ENCODE measurements at regions not wholly inside any gene's neighbourhood (a gene's known extent, or its start where the extent isn't known, plus 50 kb on each side); places are given as distances from the start of the nearest gene placed in this dataset.

- Mint-ChIP-seq H3K36me3 (ENCODE audit: low read depth) (no peaks in the 10 kb centered on the region), H3K4me1 (no peaks in the 10 kb centered on the region), H3K4me3 (no peak overlapping the region), H3K9me3 (peaks cover 21% of the 10 kb centered on the region), H3K27ac (no peak overlapping the region), H3K27me3 (no peaks in the 10 kb centered on the region)
- CTCF ChIA-PET, result no interaction called here
- POLR2A ChIA-PET, result no interaction called here
- DNase-seq, result no peak
Measured at GRCh38 chr5:24363789-24364481, 280.8 kb downstream of the CDH10 start.

- POLR2A ChIA-PET, result no interaction called here
- peaks cover 21% of the 10 kb centered on the region for H3K9me3 Mint-ChIP-seq
- no peak overlapping the region for H3K27ac Mint-ChIP-seq
- no peaks in the 10 kb centered on the region for H3K4me1 Mint-ChIP-seq
- no peak for DNase-seq
- H3K27me3 Mint-ChIP-seq, result no peaks in the 10 kb centered on the region
- no peaks in the 10 kb centered on the region for H3K36me3 Mint-ChIP-seq (ENCODE audit: low read depth)
- CTCF ChIA-PET, result no interaction called here
- no peak overlapping the region for H3K4me3 Mint-ChIP-seq
Measured at GRCh38 chr5:24364711-24365110, 280.1 kb downstream of the CDH10 start.

GRCh38 chr5:24365406-24365805 lies 279.4 kb downstream of the CDH10 start:
- no peaks in the 10 kb centered on the region for H3K27me3 Mint-ChIP-seq
- H3K27ac Mint-ChIP-seq, result no peak overlapping the region
- no peak overlapping the region for H3K4me3 Mint-ChIP-seq
- H3K9me3 Mint-ChIP-seq, result peaks cover 21% of the 10 kb centered on the region
- POLR2A ChIA-PET, result no interaction called here
- no peaks in the 10 kb centered on the region for H3K4me1 Mint-ChIP-seq
- DNase-seq, result no peak
- CTCF ChIA-PET, result no interaction called here
- no peaks in the 10 kb centered on the region for H3K36me3 Mint-ChIP-seq (ENCODE audit: low read depth)

- POLR2A ChIA-PET, result no interaction called here
- Mint-ChIP-seq H3K4me1 (no peaks in the 10 kb centered on the region), H3K36me3 (ENCODE audit: low read depth) (no peaks in the 10 kb centered on the region), H3K27ac (no peak overlapping the region), H3K4me3 (no peak overlapping the region), H3K27me3 (no peaks in the 10 kb centered on the region), H3K9me3 (peaks cover 12% of the 10 kb centered on the region)
- DNase-seq, result no peak
- CTCF ChIA-PET, result no interaction called here
Measured at GRCh38 chr5:24367216-24367615, 277.6 kb downstream of the CDH10 start.

- no peak overlapping the region for H3K4me3 Mint-ChIP-seq
- no peak overlapping the region for H3K27ac Mint-ChIP-seq
- ChIA-PET CTCF (no interaction called here), POLR2A (no interaction called here)
- H3K4me1 Mint-ChIP-seq, result no peaks in the 10 kb centered on the region
- peaks cover 7% of the 10 kb centered on the region for H3K9me3 Mint-ChIP-seq
- H3K27me3 Mint-ChIP-seq, result no peaks in the 10 kb centered on the region
- no peaks in the 10 kb centered on the region for H3K36me3 Mint-ChIP-seq (ENCODE audit: low read depth)
- DNase-seq, result no peak
Measured at GRCh38 chr5:24368115-24368514, 276.7 kb downstream of the CDH10 start.

GRCh38 chr5:24376210-24376609 lies 268.6 kb downstream of the CDH10 start:
- Mint-ChIP-seq H3K36me3 (ENCODE audit: low read depth) (no peaks in the 10 kb centered on the region), H3K9me3 (peaks cover 8% of the 10 kb centered on the region), H3K27ac (no peak overlapping the region), H3K4me1 (no peaks in the 10 kb centered on the region), H3K4me3 (no peak overlapping the region), H3K27me3 (no peaks in the 10 kb centered on the region)
- no peak for DNase-seq
- ChIA-PET POLR2A (no interaction called here), CTCF (no interaction called here)

- ChIA-PET POLR2A (no interaction called here), CTCF (no interaction called here)
- Mint-ChIP-seq H3K9me3 (peaks cover 8% of the 10 kb centered on the region), H3K4me3 (no peak overlapping the region), H3K27ac (no peak overlapping the region), H3K27me3 (no peaks in the 10 kb centered on the region), H3K36me3 (ENCODE audit: low read depth) (no peaks in the 10 kb centered on the region), H3K4me1 (no peaks in the 10 kb centered on the region)
- DNase-seq, result no peak
Measured at GRCh38 chr5:24376616-24377015, 268.2 kb downstream of the CDH10 start.

- peaks cover 3% of the 10 kb centered on the region for H3K9me3 Mint-ChIP-seq
- ChIA-PET POLR2A (no interaction called here), CTCF (no interaction called here)
- no peak overlapping the region for H3K4me3 Mint-ChIP-seq
- H3K27ac Mint-ChIP-seq, result no peak overlapping the region
- no peaks in the 10 kb centered on the region for H3K4me1 Mint-ChIP-seq
- H3K27me3 Mint-ChIP-seq, result no peaks in the 10 kb centered on the region
- no peak for DNase-seq
- H3K36me3 Mint-ChIP-seq (ENCODE audit: low read depth), result no peaks in the 10 kb centered on the region
Measured at GRCh38 chr5:24381861-24382489, 262.8 kb downstream of the CDH10 start.

- ChIA-PET POLR2A (no interaction called here), CTCF (no interaction called here)
- Mint-ChIP-seq H3K4me3 (no peak overlapping the region), H3K9me3 (peaks cover 6% of the 10 kb centered on the region), H3K36me3 (ENCODE audit: low read depth) (no peaks in the 10 kb centered on the region), H3K27me3 (no peaks in the 10 kb centered on the region), H3K27ac (no peak overlapping the region), H3K4me1 (no peaks in the 10 kb centered on the region)
- DNase-seq, result no peak
Measured at GRCh38 chr5:24385070-24385469, 259.7 kb downstream of the CDH10 start.

GRCh38 chr5:24385617-24386016 lies 259.2 kb downstream of the CDH10 start:
- Mint-ChIP-seq H3K27ac (no peak overlapping the region), H3K4me3 (no peak overlapping the region), H3K36me3 (ENCODE audit: low read depth) (no peaks in the 10 kb centered on the region), H3K9me3 (peaks cover 6% of the 10 kb centered on the region), H3K4me1 (no peaks in the 10 kb centered on the region), H3K27me3 (no peaks in the 10 kb centered on the region)
- ChIA-PET CTCF (no interaction called here), POLR2A (no interaction called here)
- DNase-seq, result no peak

- ChIA-PET POLR2A (no interaction called here), CTCF (no interaction called here)
- H3K27me3 Mint-ChIP-seq, result no peaks in the 10 kb centered on the region
- no peak for DNase-seq
- H3K4me1 Mint-ChIP-seq, result no peaks in the 10 kb centered on the region
- no peak overlapping the region for H3K4me3 Mint-ChIP-seq
- no peaks in the 10 kb centered on the region for H3K36me3 Mint-ChIP-seq (ENCODE audit: low read depth)
- H3K9me3 Mint-ChIP-seq, result peaks cover 14% of the 10 kb centered on the region
- H3K27ac Mint-ChIP-seq, result no peak overlapping the region
Measured at GRCh38 chr5:24388448-24388847, 256.3 kb downstream of the CDH10 start.

- DNase-seq, result no peak
- peaks cover 14% of the 10 kb centered on the region for H3K9me3 Mint-ChIP-seq
- no peak overlapping the region for H3K4me3 Mint-ChIP-seq
- H3K27me3 Mint-ChIP-seq, result no peaks in the 10 kb centered on the region
- no peak overlapping the region for H3K27ac Mint-ChIP-seq
- ChIA-PET POLR2A (no interaction called here), CTCF (no interaction called here)
- H3K36me3 Mint-ChIP-seq (ENCODE audit: low read depth), result no peaks in the 10 kb centered on the region
- no peaks in the 10 kb centered on the region for H3K4me1 Mint-ChIP-seq
Measured at GRCh38 chr5:24389968-24390367, 254.8 kb downstream of the CDH10 start.

GRCh38 chr5:24391816-24392215 lies 253.0 kb downstream of the CDH10 start:
- ChIA-PET CTCF (no interaction called here), POLR2A (no interaction called here)
- H3K27ac Mint-ChIP-seq, result no peak overlapping the region
- no peaks in the 10 kb centered on the region for H3K27me3 Mint-ChIP-seq
- H3K36me3 Mint-ChIP-seq (ENCODE audit: low read depth), result no peaks in the 10 kb centered on the region
- H3K9me3 Mint-ChIP-seq, result peaks cover 17% of the 10 kb centered on the region
- no peak overlapping the region for H3K4me3 Mint-ChIP-seq
- DNase-seq, result no peak
- no peaks in the 10 kb centered on the region for H3K4me1 Mint-ChIP-seq

- POLR2A ChIA-PET, result no interaction called here
- Mint-ChIP-seq H3K4me3 (no peak overlapping the region), H3K4me1 (no peaks in the 10 kb centered on the region), H3K36me3 (ENCODE audit: low read depth) (no peaks in the 10 kb centered on the region), H3K9me3 (peaks cover 18% of the 10 kb centered on the region), H3K27ac (no peak overlapping the region), H3K27me3 (no peaks in the 10 kb centered on the region)
- DNase-seq, result no peak
- CTCF ChIA-PET, result no interaction called here
Measured at GRCh38 chr5:24397601-24398000, 247.2 kb downstream of the CDH10 start.

Measured in activated CD4-positive, alpha-beta T cell treated with anti-CD3 and anti-CD28 coated beads, Interleukin-2, amount 10 ng/mL, durations not matched to agents 7 days and 5 days (primary cell).